ENCODE measurements at regions not wholly inside any gene's neighbourhood (a gene's known extent, or its start where the extent isn't known, plus 50 kb on each side); places are given as distances from the start of the nearest gene placed in this dataset.

DNA sequence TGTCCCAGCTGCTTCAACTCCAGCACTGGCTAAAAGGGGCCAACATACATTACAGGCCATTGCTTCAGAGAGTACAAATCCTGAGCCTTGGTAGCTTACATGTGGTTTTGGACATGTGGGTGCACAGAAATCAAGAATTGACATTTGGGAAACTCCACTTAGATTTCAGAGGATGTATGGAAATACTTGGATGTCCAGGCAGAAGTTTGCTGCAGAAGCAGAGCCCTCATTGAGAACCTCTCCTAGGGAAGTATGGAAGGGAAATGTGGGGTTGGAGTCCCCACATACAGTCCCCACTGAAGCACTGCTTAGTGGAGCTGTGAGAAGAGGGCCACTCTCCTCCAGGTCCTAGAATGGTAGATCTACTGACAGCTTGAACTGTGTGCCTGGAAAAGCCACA is 218.0 kb upstream of the CWC22 start:
- TF ChIP-seq, protein P1, sequence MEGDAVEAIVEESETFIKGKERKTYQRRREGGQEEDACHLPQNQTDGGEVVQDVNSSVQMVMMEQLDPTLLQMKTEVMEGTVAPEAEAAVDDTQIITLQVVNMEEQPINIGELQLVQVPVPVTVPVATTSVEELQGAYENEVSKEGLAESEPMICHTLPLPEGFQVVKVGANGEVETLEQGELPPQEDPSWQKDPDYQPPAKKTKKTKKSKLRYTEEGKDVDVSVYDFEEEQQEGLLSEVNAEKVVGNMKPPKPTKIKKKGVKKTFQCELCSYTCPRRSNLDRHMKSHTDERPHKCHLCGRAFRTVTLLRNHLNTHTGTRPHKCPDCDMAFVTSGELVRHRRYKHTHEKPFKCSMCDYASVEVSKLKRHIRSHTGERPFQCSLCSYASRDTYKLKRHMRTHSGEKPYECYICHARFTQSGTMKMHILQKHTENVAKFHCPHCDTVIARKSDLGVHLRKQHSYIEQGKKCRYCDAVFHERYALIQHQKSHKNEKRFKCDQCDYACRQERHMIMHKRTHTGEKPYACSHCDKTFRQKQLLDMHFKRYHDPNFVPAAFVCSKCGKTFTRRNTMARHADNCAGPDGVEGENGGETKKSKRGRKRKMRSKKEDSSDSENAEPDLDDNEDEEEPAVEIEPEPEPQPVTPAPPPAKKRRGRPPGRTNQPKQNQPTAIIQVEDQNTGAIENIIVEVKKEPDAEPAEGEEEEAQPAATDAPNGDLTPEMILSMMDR (IDR thresholded peaks at IDR 0.05), result no peak
- no peak for TF ChIP-seq POLR2A (IDR thresholded peaks at IDR 0.05)
